Fibroblast of peridontal ligament (primary cell): ENCODE measurements at regions not wholly inside any gene's neighbourhood (a gene's known extent, or its start where the extent isn't known, plus 50 kb on each side); places are given as distances from the start of the nearest gene placed in this dataset.
"Not testable (repeated sequence)": the region's sequence is repeated elsewhere in the genome, so short reads cannot be mapped to it uniquely, and the experiment has no call there.

ENCODE experiments used
- DNase-seq: peaks from one replicate; pipeline ENCODE4 v3.0.0-alpha.2; 2010; ENCODE audit errors: extremely low read depth

GRCh38 chr18:14342170-14342569 is 201.2 kb downstream of the POTEC start:
- not testable (repeated sequence) for DNase-seq

GRCh38 chr18:14336017-14336416 is 203.8 kb upstream of the ZNF519 start:
- not testable (repeated sequence) for DNase-seq

GRCh38 chr18:14321217-14321616 is 189.0 kb upstream of the ZNF519 start:
- DNase-seq = not testable (repeated sequence)

GRCh38 chr18:14301255-14301654 is 169.0 kb upstream of the ZNF519 start:
- not testable (repeated sequence) for DNase-seq

GRCh38 chr18:14295081-14295480 is 162.8 kb upstream of the ZNF519 start:
- DNase-seq = not testable (repeated sequence)

- peak; percentile 0 for DNase-seq
These were observed 152.8 kb upstream of the ZNF519 start for GRCh38 chr18:14285053-14285452.

- not testable (repeated sequence) for DNase-seq
These were observed 143.2 kb upstream of the ZNF519 start for GRCh38 chr18:14275391-14275790.

GRCh38 chr18:14265637-14266410 is 133.6 kb upstream of the ZNF519 start:
- not testable (repeated sequence) for DNase-seq

GRCh38 chr18:14262786-14263185 is 130.6 kb upstream of the ZNF519 start:
- DNase-seq = not testable (repeated sequence)

- peak; percentile 33 for DNase-seq
These were observed 117.9 kb upstream of the ZNF519 start for GRCh38 chr18:14250084-14250677.

GRCh38 chr18:14239224-14239623 is 107.0 kb upstream of the ZNF519 start:
- DNase-seq = not testable (repeated sequence)

GRCh38 chr18:14236356-14237048 is 104.3 kb upstream of the ZNF519 start:
- DNase-seq = not testable (repeated sequence)

GRCh38 chr18:14225286-14225679 is 93.0 kb upstream of the ZNF519 start:
- DNase-seq = not testable (repeated sequence)

- DNase-seq = not testable (repeated sequence)
These were observed 92.5 kb upstream of the ZNF519 start for GRCh38 chr18:14224551-14225285.

- DNase-seq = not testable (repeated sequence)
These were observed 91.7 kb upstream of the ZNF519 start for GRCh38 chr18:14223919-14224318.

- not testable (repeated sequence) for DNase-seq
These were observed 91.1 kb upstream of the ZNF519 start for GRCh38 chr18:14223231-14223822.

- DNase-seq = not testable (repeated sequence)
These were observed 90.4 kb upstream of the ZNF519 start for GRCh38 chr18:14222354-14223221.

- DNase-seq = no peak
These were observed 89.5 kb upstream of the ZNF519 start for GRCh38 chr18:14221689-14222088.

- DNase-seq = not testable (repeated sequence)
These were observed 83.7 kb upstream of the ZNF519 start for GRCh38 chr18:14215952-14216351.

GRCh38 chr18:14203424-14203823 is 71.2 kb upstream of the ZNF519 start:
- not testable (repeated sequence) for DNase-seq
